ENCODE measurements at regions not wholly inside any gene's neighbourhood (a gene's known extent, or its start where the extent isn't known, plus 50 kb on each side); places are given as distances from the start of the nearest gene placed in this dataset.

GRCh38 chr9:712643-713042 lies 128.9 kb upstream of the DMRT1 start:
- TF ChIP-seq CTCF (conservative IDR thresholded peaks at IDR 0.05; ENCODE audit: low read depth in 2 of 2) = no peak
- no peak for TF ChIP-seq EZH2 (IDR thresholded peaks at IDR 0.05; ENCODE audit: low read depth, unreplicated experiment)
- TF ChIP-seq CREB1 (CRISPR knock-in tag; IDR thresholded peaks at IDR 0.05; ENCODE audit: low read depth) = no peak
- no peak for TF ChIP-seq EZH2phosphoT487 (IDR thresholded peaks at IDR 0.05; ENCODE audit: unreplicated experiment)

Data from GM23338 (cell line).